Tibial nerve (tissue), 3 donors: ENCODE measurements at regions not wholly inside any gene's neighbourhood (a gene's known extent, or its start where the extent isn't known, plus 50 kb on each side); places are given as distances from the start of the nearest gene placed in this dataset.

ENCODE experiments used
- POLR2A ChIP-seq, 2 donors: fragments of 450-650 bp; IDR thresholded peaks; one replicate each; pipeline ENCODE4 v1.6.1; 2017; ENCODE audit warnings: antibody characterized with exemption in 2 of 2, mild to moderate bottlenecking in 2 of 2, moderate library complexity in 2 of 2
- TF ChIP-seq, protein P1 (sequence below), 5 experiments: fragments of 200-600 bp in 3 of 5; fragments of 450-650 bp in 2 of 5; sonication (generic) in 3 of 5; IDR thresholded peaks; one replicate each; pipeline ENCODE4 v1.5.1; 2016 to 2019; ENCODE audit warnings: antibody characterized with exemption in 5 of 5, mild to moderate bottlenecking in 3 of 5, moderate library complexity in 2 of 5

DNA sequence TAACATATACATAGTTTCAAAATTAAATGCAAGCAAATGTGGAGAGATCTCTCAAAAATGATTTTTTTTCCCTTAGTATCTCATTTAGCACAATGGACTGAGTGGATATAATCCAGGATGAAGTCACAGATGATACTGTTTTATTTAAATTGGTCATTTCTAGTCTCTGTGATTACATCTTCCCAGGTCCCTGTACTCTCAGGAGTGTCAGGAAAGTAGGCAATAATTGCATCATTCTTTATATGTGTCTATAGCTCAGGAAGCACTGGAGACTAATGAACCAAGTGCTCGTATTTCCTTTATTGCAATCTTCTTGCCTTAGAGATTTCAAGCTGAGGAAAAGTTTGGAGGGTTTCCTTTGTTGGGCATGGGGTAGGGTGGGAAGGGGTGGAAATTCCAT, 309.4 kb upstream of the THRB start:
- TF ChIP-seq POLR2A (IDR thresholded peaks at IDR 0.05): no peak
- TF ChIP-seq, protein P1, sequence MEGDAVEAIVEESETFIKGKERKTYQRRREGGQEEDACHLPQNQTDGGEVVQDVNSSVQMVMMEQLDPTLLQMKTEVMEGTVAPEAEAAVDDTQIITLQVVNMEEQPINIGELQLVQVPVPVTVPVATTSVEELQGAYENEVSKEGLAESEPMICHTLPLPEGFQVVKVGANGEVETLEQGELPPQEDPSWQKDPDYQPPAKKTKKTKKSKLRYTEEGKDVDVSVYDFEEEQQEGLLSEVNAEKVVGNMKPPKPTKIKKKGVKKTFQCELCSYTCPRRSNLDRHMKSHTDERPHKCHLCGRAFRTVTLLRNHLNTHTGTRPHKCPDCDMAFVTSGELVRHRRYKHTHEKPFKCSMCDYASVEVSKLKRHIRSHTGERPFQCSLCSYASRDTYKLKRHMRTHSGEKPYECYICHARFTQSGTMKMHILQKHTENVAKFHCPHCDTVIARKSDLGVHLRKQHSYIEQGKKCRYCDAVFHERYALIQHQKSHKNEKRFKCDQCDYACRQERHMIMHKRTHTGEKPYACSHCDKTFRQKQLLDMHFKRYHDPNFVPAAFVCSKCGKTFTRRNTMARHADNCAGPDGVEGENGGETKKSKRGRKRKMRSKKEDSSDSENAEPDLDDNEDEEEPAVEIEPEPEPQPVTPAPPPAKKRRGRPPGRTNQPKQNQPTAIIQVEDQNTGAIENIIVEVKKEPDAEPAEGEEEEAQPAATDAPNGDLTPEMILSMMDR (IDR thresholded peaks at IDR 0.05): no peak
